Heart left ventricle (tissue), 13 donors: ENCODE measurements at regions not wholly inside any gene's neighbourhood (a gene's known extent, or its start where the extent isn't known, plus 50 kb on each side); places are given as distances from the start of the nearest gene placed in this dataset.

Source experiments
- POLR2A ChIP-seq, 2 donors: fragments of 450-650 bp; IDR thresholded peaks; one replicate each; pipeline ENCODE4 v1.6.1; 2017; ENCODE audit warnings: antibody characterized with exemption in 2 of 2, mild to moderate bottlenecking in 2 of 2, moderate library complexity in 2 of 2
- TF ChIP-seq, protein P1 (sequence below), 12 donors: fragments of 200-600 bp; sonication (generic) in 4 of 12; IDR thresholded peaks; one replicate each; pipeline versions ENCODE4 v1.5.0 to v1.8.0; 2018 to 2022; ENCODE audit warnings: antibody characterized with exemption in 12 of 12, mild to moderate bottlenecking in 5 of 12
- donor health status: ischemic (EF 13 %, LVEDD 7.1; RV severe dilation, severe dysfunction).
- donor health status: DM: no; HTN: yes; CAD: no.
- donor health status: DM: no; HTN: no; CAD: no.
- donor health status: ischemic (EF 25% LVEDD 6.9; RV normal size, moderate dysfunction).
- donor health status: ischemic (EF 25% LVEDD 5.7; RV mildly dilated, moderate dysfunction).
- donor health status: ischemic (EF 35%, LVEDD 5.7; RV mildly dilated, moderate dysfunction).
- donor health status: nonischemic (EF 11% LVEDD 7.7; RV severe dilation, severe dysfunction).
- donor health status: DM: yes; HTN: yes; CAD: no.
- donor health status: PGD.
- donor health status: ischemic (EF 29% LVEDD 5.4; RV normal size, mild dysfunction).
- donor health status: nonischemic (EF 23%, LVEDD 6.1; RV moderate dilation, normal function).

DNA sequence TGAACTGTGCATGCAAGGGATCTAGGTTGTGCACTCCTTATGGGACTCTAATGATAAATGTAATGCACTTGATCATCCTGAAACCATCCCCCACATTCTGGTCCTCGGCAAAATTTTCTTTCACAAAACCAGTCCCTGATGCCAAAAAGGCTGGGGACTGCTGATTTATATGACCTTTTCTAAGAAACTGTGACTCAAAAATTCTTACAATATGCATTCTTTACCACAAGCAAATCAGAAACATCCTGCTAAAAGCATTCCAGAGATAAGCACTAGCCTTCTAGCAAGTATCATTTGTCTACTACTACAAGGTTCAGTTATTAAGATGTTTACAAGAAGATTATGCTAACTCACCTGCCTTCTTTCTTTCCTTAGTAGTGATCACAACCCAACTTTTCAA is 166.5 kb upstream of the PCDH7 start:
- TF ChIP-seq, protein P1, sequence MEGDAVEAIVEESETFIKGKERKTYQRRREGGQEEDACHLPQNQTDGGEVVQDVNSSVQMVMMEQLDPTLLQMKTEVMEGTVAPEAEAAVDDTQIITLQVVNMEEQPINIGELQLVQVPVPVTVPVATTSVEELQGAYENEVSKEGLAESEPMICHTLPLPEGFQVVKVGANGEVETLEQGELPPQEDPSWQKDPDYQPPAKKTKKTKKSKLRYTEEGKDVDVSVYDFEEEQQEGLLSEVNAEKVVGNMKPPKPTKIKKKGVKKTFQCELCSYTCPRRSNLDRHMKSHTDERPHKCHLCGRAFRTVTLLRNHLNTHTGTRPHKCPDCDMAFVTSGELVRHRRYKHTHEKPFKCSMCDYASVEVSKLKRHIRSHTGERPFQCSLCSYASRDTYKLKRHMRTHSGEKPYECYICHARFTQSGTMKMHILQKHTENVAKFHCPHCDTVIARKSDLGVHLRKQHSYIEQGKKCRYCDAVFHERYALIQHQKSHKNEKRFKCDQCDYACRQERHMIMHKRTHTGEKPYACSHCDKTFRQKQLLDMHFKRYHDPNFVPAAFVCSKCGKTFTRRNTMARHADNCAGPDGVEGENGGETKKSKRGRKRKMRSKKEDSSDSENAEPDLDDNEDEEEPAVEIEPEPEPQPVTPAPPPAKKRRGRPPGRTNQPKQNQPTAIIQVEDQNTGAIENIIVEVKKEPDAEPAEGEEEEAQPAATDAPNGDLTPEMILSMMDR (IDR thresholded peaks at IDR 0.05), result no peak
- TF ChIP-seq POLR2A (IDR thresholded peaks at IDR 0.05), result no peak
